GM19397 (cell line): ENCODE measurements at regions not wholly inside any gene's neighbourhood (a gene's known extent, or its start where the extent isn't known, plus 50 kb on each side); places are given as distances from the start of the nearest gene placed in this dataset.

Source experiments
- ATAC-seq: cut with Tn5 transposase; IDR thresholded peaks from one replicate; pipeline ENCODE4 v1.9.1; 2021; ENCODE audit warnings: mild to moderate bottlenecking, moderate library complexity; ENCODE audit not compliant: unreplicated experiment

DNA sequence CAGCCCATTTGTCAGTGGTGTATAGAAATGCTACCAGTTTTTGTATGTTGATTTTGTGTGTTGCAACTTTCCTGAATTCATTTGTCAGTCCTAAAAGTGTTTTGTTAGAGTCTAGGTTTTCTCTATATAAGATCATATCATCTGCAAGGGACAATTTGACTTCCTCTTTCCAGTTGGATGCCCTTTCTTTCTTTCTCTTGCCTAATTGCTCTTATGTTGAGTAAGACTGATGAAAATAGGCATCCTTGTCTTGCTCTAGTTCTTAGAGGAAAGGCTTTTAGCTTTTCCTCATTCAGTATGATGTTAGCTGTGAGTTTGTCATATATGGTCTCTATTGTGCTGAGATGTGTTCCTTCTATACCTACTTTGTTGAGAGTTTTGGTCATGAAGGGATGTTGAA lies 161.7 kb upstream of the TPK1 start:
- ATAC-seq = no peak

DNA sequence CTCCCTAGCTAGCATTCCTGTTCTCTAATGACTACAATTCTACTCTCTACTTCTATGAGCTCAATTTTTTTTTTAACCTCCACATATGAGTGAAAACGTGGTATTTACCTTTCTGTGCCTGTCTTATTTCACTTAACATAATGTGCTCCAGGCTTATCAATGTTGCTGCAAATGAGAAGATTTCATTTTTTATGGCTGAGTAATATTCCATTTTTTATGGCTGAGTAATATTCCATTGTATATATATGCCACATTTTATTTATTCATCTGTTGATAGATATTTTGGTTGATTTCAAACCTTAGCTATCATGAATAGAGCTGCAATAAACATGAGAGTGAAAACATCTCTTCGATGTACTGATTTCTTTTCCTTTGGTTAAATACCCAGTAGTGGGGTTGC lies 159.6 kb upstream of the TPK1 start:
- ATAC-seq = no peak

DNA sequence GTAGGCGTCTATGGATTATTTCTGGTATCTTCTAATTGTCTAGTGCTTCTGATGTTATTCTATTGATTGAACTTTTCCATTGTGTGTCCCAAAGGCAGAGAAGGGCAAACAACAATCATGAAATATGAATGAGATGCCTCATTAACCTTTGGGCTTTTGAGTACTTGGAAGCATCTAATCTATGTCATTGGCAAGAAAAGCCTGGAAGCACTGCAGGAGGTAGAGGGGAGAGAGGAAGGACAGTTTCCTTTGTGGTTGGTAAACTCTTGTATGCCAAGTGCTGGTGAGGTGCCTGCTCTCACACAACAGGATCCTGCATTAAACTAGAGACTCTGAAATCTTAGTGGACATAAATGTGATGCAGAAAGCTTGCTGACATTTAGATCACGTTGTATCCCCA lies 155.2 kb upstream of the TPK1 start:
- ATAC-seq = no peak

DNA sequence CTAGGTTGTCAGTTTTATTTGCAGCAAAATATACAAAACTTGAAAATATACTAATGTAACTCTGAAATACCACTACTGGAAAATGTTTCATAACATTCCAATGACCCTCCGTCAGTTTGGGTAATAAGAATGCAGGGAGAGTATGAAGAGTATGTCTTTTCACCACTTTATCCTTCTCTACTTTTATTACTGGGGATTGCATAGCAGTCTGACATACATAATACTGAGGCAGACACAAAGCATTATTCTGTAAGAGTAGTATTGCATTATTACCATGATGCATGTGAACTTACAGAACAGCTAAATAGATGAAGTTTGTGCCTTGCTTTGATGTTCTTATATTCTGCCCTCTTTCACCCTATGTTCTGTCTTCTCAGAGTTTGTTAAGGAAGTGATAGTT lies 151.8 kb upstream of the TPK1 start:
- ATAC-seq = no peak

DNA sequence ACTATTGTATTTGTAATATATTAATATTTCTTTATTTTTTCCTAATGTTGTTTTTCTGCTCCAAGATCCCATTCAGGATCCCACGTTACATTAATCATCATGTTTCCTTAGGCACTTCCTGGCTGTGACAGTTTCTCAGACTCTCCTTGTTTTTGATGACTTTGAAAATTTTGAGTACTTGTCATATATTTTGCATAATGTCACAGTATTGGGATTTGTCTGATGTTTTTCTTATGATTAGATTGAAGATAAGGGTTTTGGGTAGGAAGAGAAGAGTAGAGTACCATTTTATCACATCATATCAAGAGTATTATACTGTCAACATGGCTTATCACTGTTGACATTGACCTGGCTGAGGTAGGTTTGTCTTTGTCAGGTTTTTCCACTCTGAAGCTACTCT lies 146.3 kb upstream of the TPK1 start:
- no peak for ATAC-seq

DNA sequence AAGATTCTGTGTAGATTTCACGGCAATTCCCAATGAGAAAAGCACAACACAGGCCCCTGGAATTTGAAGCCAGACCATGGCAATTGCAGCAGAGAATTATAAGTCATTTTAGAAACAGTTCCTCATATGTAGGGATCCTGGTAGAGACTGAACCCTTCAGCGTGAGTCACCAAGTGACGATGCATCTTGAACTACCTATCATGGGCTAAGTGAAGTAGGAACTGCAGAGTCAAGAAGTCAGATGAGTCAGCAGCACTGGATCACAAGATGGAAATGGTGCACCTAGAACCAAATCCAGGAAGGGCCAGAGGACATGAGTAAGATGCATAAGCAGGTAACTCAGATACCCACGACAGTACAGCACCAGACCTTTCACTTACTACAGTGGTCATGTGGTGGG lies 140.0 kb upstream of the TPK1 start:
- no peak for ATAC-seq

DNA sequence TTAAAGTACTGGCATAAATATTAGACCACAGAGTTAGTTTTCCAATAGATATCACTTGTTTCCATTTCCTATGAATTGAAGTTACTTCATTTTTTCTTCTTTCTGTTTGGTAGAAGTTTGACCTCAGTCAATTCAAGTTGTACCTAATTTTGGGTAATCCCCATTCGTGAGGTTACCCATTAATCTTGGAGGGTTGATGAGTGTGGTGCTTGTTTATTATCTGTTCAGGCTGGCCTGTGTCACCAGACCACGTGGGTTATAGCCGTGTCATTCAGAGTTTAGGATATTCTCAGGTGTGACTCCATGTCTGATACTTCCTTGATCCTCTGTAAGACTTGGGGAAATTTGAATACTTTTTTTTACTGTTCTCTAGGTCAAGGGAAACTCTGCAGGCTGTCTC lies 133.9 kb upstream of the TPK1 start:
- no peak for ATAC-seq

DNA sequence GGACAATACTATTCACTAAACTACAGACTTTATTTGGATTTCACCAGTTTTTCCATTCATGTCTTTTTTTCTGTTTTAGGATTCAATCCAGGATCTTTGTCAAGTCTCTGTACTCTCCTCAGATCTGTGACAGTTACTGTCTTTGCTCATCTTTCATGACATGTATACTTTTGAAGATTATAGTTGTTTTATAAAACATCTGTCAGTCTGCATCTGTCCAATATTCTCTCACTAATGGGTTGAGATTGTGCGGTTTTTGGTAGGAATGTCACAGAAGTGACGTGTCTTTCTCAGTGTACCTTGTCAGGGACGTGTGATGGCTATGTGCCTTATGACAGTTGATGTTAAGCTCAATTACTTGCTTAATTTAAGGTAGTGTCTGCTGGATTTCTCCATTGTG lies 124.9 kb upstream of the TPK1 start:
- no peak for ATAC-seq

DNA sequence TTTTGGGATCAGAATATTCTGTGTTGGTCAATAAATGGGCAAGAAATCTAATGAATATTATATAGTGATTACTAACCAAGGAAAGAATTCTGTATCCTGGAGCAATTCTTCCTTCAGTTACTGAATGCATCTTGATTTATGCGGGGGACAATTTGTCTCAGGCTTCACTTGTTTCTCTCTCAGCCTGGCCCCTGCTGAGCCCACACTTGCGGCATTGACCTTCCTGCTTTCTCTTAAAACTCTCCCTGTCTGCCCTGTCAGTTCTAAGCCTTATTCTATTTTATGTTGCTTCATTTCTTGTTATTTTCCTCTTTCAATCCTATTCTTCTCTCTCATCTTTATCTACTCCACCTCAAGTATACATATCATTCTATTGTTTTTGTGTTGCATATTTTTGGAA lies 122.1 kb upstream of the TPK1 start:
- ATAC-seq = no peak

DNA sequence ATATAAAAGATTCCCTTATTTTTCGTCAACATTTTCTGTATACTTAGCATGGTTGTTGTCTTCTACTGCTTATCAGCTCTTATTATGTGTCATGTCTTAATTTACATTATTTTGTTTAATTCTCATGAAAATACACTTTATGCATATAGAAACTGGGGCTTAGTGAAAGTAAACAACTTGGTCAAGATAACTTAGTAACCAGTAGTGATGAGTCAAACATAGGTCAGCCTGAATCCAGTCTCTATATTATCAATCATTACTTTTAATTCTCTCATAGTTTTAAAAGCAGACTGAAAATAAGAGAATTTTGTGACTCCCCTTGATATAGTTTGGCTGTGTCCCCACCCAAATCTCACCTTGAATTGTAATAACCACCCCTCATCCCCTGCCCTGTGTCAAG lies 119.6 kb upstream of the TPK1 start:
- no peak for ATAC-seq

DNA sequence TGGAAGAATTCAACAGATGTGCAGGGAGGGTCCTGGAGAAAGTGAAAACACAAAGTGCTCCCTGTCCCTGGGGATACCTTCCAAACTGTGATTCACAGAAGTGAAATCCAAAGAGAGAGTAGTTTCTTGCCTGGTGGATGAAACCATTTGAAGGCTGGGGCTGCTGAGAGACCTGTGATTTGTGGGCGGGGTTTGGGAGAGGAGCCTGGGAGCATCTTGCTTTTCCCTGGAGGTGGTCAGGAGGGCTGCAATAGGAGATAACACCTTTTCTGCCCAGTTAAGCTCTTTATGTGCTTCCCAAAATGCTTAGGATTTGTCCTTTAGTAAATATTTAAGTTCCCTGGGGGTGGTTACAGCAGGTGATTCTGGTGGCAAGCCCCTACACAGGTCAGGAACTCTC lies 105.3 kb upstream of the TPK1 start:
- no peak for ATAC-seq

DNA sequence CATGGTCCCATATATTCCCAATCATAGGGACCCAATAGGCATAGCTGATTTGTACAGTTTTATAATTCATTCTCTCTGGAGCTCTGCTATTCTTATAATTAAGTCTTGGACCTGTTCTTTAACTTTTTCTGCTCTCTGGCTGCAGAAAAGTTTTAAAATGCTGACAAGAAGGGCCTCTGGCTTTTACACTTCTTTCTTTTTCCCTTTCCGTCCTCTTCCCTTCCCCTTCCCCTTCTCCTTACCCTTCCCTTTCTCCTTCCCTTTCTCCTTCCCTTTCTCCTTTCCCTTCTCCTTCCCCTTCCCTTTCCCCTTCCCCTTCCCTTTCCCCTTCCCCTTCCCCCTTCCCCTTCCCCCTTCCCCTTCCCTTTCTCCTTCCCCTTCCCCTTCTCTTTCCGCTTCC lies 101.3 kb upstream of the TPK1 start:
- ATAC-seq = no peak

DNA sequence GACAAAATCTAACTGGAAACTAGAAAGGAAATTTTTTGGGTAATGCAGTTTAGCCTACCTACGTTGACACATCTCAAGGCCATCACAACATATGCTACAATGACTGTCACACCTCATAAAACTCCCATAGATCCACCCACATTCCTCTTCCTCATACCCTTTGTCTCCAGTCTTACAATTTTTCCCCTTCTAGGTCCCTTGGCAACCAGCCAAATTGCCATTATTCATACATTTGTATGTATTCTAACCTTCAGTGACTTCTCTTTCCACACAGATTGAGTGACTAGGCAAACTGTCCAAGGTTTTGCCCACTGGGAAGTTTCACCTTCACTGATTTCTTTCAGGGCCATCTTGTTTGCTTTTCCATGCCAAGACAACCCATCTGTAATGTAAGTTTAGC lies 100.5 kb upstream of the TPK1 start:
- no peak for ATAC-seq

DNA sequence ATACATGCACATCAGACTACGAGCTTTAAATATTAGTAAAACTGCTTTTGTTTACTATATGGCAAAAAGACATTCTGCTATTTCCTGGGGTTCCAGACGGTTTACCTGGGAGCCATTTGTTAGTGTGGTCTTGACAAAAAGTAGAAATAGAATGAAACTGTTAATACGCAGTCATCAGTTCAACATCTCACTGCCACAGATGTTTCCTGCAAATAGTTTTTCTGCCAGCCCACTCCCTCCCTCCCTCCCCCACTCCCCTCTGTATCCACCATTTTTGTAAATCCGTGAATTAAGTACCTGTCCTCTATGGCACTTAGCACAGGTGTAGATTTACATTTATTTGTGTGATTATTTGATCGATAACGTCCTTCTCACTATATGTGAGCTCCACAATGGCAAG lies 74.6 kb upstream of the TPK1 start:
- ATAC-seq = no peak

DNA sequence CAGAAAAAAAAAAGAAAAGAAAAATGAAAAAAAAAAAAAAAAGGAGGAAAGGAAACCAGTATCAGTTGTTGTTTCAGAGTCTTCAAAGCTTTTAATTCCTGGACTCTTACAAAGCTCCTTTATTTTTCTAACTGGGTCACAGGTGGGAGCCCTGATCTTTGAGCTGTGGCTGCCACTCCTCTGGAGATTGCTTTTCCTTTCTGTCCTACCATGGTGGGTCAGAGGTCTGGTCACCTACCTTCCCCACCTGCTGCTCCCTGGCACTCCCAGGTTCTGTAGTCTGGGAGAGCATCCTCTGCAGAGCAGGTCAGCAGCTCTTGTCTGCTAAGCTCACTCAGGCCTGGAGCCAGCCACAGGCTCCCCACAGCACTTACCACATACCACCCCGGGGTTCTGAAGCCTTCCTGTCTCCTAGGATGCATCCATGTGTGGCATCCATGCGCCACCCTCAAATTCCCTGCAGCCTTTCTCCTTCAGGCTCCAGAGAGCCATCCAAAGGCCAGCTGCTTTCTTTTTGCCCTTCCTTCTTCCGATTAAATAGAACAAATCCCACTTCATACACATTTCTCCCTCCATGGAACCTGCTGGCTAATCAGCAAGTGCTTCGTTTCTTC lies 73.2 kb upstream of the TPK1 start:
- no peak for ATAC-seq

DNA sequence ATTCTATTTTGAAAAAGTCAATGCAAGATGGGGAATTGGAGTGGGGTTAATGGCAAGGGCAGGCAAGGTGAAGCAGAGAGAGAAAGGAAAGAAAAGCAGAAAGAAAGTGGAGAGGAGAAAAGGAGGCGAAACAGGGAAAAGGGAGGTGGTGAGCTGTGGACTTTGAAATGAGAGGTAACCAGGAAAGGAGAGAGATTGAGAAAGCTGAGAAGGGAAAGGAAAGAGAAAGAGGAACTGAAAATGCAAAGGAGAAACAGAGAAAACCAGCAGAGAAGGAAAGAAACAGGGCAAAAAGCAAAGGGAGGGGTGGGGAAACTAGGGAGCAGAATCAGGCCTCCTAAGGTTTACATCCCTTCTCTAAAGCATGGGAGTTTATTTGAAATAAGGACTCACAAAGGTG lies 72.5 kb upstream of the TPK1 start:
- no peak for ATAC-seq

DNA sequence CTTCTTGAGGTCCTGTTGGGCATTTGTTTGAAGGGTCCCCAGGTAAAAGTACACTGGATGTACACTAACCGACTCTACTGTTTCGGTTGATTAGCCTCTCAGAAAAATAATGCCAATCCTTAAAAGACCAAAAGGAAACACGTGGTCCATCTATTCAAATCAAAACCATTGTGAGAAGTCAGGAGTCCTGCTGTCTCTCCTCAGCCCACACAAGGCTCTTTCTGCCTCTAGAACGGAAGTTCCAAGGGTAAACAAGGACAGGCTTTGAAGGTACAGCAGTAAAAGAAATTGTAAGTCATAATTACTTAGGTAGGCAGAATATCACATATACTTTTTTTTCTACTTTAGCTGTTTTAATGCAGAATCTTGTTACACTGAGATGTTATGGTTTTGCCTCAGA lies 71.7 kb upstream of the TPK1 start:
- ATAC-seq = peak; percentile 76

DNA sequence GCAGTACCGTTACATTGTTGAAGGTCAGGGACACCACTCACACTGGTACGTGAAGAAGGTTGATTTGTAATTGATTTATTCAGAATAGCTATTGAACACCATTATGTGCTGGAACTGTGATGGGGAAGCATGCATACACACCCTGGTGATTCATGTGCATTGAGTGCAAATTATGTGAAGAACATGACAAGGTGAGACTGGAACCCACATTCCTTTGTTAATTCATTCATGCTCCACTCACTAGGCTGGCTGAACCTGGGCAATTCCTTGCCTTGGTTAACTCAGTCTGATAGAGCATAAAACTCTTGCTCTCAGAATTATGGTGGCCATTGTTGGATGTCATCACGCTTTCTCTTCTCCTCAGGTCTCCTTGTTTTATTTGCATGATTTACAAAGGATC lies 67.3 kb upstream of the TPK1 start:
- ATAC-seq = no peak

DNA sequence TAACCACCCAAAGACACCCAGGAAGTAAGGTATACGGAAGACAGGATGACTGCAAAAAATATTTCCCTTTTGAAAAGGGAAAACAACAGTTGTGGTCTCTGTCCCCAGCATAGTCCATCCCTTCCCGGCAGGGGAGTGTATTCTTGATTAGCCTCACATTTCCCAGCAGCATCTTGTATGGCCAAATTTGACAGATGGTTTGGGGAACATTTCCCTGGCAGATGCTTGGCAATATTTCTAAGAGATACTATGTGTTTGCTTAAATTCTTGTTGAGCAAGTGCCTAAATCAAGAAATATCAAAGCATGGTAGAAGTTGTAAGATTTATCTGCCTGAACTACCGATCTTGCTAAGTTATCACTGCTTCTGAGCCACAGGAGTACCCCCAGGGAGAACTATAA lies 56.9 kb upstream of the TPK1 start:
- ATAC-seq = no peak
